GM06990 (cell line): ENCODE measurements at regions not wholly inside any gene's neighbourhood (a gene's known extent, or its start where the extent isn't known, plus 50 kb on each side); places are given as distances from the start of the nearest gene placed in this dataset.

Source experiments
- DNase-seq: peaks from one replicate; pipeline ENCODE4 v3.0.0-alpha.2; 2011; ENCODE audit not compliant: insufficient read length; ENCODE audit errors: extremely low read depth
- H3K27me3 ChIP-seq: replicated peaks from 2 replicates; pipeline ENCODE4 v1.6.0; 2011; ENCODE audit warnings: low read length; ENCODE audit not compliant: control insufficient read depth, insufficient read depth
- H3K36me3 ChIP-seq: 2 replicates; pipeline ENCODE4 v1.5.1; 2011; ENCODE audit warnings: low read length; ENCODE audit not compliant: control insufficient read depth, insufficient read depth
- H3K4me3 ChIP-seq: replicated peaks from 2 replicates; pipeline ENCODE4 v1.5.1; 2011; ENCODE audit warnings: low read depth, mild to moderate bottlenecking, control low read depth, low read length
- TF ChIP-seq, protein P1 (sequence below): IDR thresholded peaks from 2 replicates; pipeline ENCODE4 v1.5.1; 2011; ENCODE audit warnings: low read length, control low read depth, mild to moderate bottlenecking, inconsistent platforms; ENCODE audit not compliant: insufficient read depth, poor library complexity, severe bottlenecking

DNA sequence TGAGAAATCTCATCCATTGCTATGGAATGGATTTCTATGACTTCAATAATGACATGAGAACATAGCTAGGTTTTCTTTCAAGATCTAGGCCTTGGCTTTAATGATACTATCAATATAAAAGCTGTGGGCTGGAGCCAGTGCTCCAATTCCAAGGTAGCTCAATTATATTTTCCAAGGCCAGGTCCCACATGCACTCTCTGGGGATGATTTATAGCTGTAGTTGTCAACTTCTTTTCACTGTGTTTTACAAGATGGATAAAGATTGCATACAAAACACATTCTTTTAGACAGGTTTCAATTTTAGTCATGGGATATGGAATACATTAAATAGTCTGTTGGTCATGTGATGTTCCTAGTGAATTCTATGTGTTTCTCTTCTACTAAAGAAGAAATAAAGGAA lies 156.7 kb downstream of the DCAF12L1 start:
- Histone ChIP-seq H3K4me3 (no peak overlapping the region), H3K36me3 (no peaks in the 10 kb centered on the region), H3K27me3 (no peaks in the 10 kb centered on the region)
- TF ChIP-seq, protein P1, sequence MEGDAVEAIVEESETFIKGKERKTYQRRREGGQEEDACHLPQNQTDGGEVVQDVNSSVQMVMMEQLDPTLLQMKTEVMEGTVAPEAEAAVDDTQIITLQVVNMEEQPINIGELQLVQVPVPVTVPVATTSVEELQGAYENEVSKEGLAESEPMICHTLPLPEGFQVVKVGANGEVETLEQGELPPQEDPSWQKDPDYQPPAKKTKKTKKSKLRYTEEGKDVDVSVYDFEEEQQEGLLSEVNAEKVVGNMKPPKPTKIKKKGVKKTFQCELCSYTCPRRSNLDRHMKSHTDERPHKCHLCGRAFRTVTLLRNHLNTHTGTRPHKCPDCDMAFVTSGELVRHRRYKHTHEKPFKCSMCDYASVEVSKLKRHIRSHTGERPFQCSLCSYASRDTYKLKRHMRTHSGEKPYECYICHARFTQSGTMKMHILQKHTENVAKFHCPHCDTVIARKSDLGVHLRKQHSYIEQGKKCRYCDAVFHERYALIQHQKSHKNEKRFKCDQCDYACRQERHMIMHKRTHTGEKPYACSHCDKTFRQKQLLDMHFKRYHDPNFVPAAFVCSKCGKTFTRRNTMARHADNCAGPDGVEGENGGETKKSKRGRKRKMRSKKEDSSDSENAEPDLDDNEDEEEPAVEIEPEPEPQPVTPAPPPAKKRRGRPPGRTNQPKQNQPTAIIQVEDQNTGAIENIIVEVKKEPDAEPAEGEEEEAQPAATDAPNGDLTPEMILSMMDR, result no peak
- DNase-seq, result no peak

DNA sequence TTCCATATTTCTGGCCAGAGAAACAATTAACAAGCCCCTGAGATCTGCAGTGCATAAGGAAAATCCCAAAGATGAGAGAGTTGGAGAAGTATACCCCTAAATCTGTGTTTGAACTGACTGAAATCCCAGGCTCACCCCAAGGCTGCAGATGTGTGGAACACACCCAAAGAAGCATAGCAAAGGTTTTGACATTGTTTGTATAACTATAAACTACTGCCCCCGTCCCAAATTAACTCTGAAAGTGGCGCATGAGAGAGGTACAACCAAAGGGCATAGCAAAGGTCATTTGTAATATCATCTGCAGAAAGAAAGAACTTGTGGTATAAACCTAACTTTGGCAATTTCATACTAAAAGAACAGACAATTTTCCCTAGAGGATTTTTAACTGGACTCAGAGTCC lies 157.9 kb downstream of the DCAF12L1 start:
- no peak overlapping the region for H3K4me3 ChIP-seq
- TF ChIP-seq, protein P1, result no peak
- DNase-seq, result no peak
- H3K27me3 ChIP-seq, result no peaks in the 10 kb centered on the region
- no peaks in the 10 kb centered on the region for H3K36me3 ChIP-seq

DNA sequence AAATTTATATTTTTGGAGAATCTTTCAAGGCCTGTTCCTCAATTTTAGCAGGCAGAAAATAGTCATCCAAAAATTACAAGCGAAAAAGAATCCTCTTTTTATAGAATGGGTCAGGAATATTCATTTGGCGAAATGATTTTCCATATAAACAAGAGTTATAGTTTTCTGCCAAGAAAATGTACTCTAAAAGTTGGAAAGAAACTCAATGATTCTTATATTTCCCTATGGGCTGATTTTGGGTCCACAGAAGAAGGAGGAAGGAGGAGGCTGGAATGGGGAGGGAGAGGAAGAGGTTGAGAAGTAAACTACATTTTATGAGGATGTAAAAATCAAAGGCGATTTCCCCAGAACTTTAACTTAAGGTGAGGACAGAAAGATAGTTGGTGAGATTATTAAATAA lies 159.3 kb downstream of the DCAF12L1 start:
- no peak overlapping the region for H3K4me3 ChIP-seq
- no peaks in the 10 kb centered on the region for H3K27me3 ChIP-seq
- DNase-seq, result no peak
- no peaks in the 10 kb centered on the region for H3K36me3 ChIP-seq
- TF ChIP-seq, protein P1, result no peak

DNA sequence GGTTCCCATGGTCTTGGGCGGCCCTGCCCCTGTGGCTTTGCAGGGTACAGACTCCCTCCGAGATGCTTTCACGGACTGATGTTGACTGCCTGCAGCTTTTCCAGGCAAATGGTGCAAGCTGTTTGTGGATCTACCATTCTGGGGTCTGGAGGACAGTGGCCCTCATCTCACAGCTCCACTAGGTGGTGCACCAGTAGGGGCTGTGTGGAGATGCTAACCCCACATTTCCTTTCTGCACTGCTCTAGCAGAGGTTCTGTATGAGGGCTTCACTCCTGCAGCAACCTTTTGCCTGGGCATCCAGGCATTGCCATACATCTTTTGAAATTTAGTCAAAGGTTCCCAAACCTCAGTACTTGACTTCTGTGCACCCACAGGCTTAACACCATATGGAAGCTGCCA lies 176.1 kb downstream of the DCAF12L1 start:
- Histone ChIP-seq H3K4me3 (no peak overlapping the region), H3K36me3 (no peaks in the 10 kb centered on the region), H3K27me3 (no peaks in the 10 kb centered on the region)
- DNase-seq, result no peak
- TF ChIP-seq, protein P1, result peak; percentile 5

DNA sequence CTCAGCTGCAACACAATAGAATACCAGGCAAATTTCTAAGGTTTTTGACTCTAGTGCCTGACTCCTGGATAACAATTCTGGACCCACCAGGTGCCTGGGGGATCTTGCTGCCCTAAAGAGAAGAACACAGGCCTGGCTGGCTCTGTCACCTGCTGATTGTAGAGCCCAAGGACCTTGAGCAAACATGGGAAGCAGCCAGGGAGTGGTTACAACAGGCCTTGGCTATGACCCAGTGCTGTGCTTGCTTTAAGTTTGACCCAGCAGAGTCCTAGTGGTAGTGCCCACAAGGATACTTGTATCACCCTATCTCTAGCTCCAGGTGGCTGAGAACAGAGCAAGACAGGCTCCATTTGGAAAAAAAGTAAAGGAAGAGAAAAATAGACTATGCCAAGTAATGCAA lies 176.8 kb upstream of the DCAF12L2 start:
- TF ChIP-seq, protein P1, result no peak
- H3K36me3 ChIP-seq, result no peaks in the 10 kb centered on the region
- H3K4me3 ChIP-seq, result no peak overlapping the region
- no peaks in the 10 kb centered on the region for H3K27me3 ChIP-seq
- no peak for DNase-seq

DNA sequence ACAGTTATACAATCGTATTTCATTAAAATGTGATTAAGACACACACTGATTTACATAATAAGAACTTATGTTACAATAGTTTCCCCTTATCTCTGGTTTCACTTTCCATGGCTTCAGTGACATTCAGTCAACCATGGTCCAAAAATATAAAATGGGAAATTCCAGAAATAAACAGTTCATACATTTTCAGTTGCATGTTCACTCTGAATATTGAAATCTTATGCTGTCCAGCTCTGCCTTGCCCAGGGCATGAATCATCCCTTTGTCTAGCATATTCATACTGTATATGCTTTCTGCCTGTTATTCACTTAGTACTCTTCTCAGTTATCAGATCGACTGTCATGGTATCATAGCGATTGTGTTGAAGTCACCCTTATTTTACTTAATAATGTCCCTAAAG lies 173.8 kb upstream of the DCAF12L2 start:
- no peaks in the 10 kb centered on the region for H3K36me3 ChIP-seq
- DNase-seq, result no peak
- TF ChIP-seq, protein P1, result no peak
- H3K27me3 ChIP-seq, result no peaks in the 10 kb centered on the region
- no peak overlapping the region for H3K4me3 ChIP-seq
